HG03342 (cell line): ENCODE measurements at regions not wholly inside any gene's neighbourhood (a gene's known extent, or its start where the extent isn't known, plus 50 kb on each side); places are given as distances from the start of the nearest gene placed in this dataset.

Source experiments
- ATAC-seq: cut with Tn5 transposase; IDR thresholded peaks from one replicate; pipeline ENCODE4 v1.9.1; 2021; ENCODE audit warnings: mild to moderate bottlenecking, moderate library complexity; ENCODE audit not compliant: unreplicated experiment

- no peak for ATAC-seq
Observed at GRCh38 chr11:134830312-134830711, 418.3 kb upstream of the B3GAT1 start.

- ATAC-seq, result no peak
Observed at GRCh38 chr11:134823970-134824369, 411.9 kb upstream of the B3GAT1 start.

- ATAC-seq, result no peak
Observed at GRCh38 chr11:134822897-134823296, 410.9 kb upstream of the B3GAT1 start.

- ATAC-seq, result no peak
Observed at GRCh38 chr11:134821422-134821821, 409.4 kb upstream of the B3GAT1 start.

- ATAC-seq, result no peak
Observed at GRCh38 chr11:134819041-134819440, 407.0 kb upstream of the B3GAT1 start.

- no peak for ATAC-seq
Observed at GRCh38 chr11:134818516-134818915, 406.5 kb upstream of the B3GAT1 start.

- ATAC-seq, result no peak
Observed at GRCh38 chr11:134815404-134815803, 403.4 kb upstream of the B3GAT1 start.

- no peak for ATAC-seq
Observed at GRCh38 chr11:134807997-134808396, 396.0 kb upstream of the B3GAT1 start.

GRCh38 chr11:134802598-134802997, 390.6 kb upstream of the B3GAT1 start:
- no peak for ATAC-seq

- no peak for ATAC-seq
Observed at GRCh38 chr11:134802116-134802515, 390.1 kb upstream of the B3GAT1 start.

GRCh38 chr11:134801570-134801969, 389.5 kb upstream of the B3GAT1 start:
- no peak for ATAC-seq

- ATAC-seq, result no peak
Observed at GRCh38 chr11:134800826-134801225, 388.8 kb upstream of the B3GAT1 start.

- ATAC-seq, result no peak
Observed at GRCh38 chr11:134800130-134800529, 388.1 kb upstream of the B3GAT1 start.

- ATAC-seq, result no peak
Observed at GRCh38 chr11:134799386-134799785, 387.3 kb upstream of the B3GAT1 start.

GRCh38 chr11:134797411-134798089, 385.5 kb upstream of the B3GAT1 start:
- ATAC-seq, result no peak

- no peak for ATAC-seq
Observed at GRCh38 chr11:134795017-134795416, 383.0 kb upstream of the B3GAT1 start.

GRCh38 chr11:134794192-134794591, 382.1 kb upstream of the B3GAT1 start:
- ATAC-seq, result no peak

- ATAC-seq, result no peak
Observed at GRCh38 chr11:134792677-134793076, 380.6 kb upstream of the B3GAT1 start.

GRCh38 chr11:134792044-134792443, 380.0 kb upstream of the B3GAT1 start:
- no peak for ATAC-seq

GRCh38 chr11:134791102-134791501, 379.1 kb upstream of the B3GAT1 start:
- ATAC-seq, result no peak

GRCh38 chr11:134789104-134789503, 377.1 kb upstream of the B3GAT1 start:
- no peak for ATAC-seq

GRCh38 chr11:134786636-134787035, 374.6 kb upstream of the B3GAT1 start:
- ATAC-seq, result no peak

GRCh38 chr11:134785660-134786284, 373.7 kb upstream of the B3GAT1 start:
- no peak for ATAC-seq
